T-helper 2 cell treated with Interferon-gamma antibody and Interleukin-4, amounts not matched to agents 100 ng/mL and 5 ng/mL, for 36 hours (primary cell): ENCODE measurements at regions not wholly inside any gene's neighbourhood (a gene's known extent, or its start where the extent isn't known, plus 50 kb on each side); places are given as distances from the start of the nearest gene placed in this dataset.
"Not testable (repeated sequence)": the region's sequence is repeated elsewhere in the genome, so short reads cannot be mapped to it uniquely, and the experiment has no call there.

Source experiments
- intact Hi-C: fragments of 100-400 bp; cut with micrococcal nuclease; formaldehyde crosslinking; loops from one replicate; pipeline ENCODE4 v1.15.1; 2023

- intact Hi-C loops, result not testable (repeated sequence)
Measured at GRCh38 chr7:55743454-55743717, 119.2 kb downstream of the SEPTIN14 start.

- intact Hi-C loops, result not testable (repeated sequence)
Measured at GRCh38 chr7:55742651-55743453, 119.7 kb downstream of the SEPTIN14 start.

- intact Hi-C loops, result not testable (repeated sequence)
Measured at GRCh38 chr7:55741721-55742631, 120.6 kb downstream of the SEPTIN14 start.

- intact Hi-C loops, result not testable (repeated sequence)
Measured at GRCh38 chr7:55740633-55741250, 121.8 kb downstream of the SEPTIN14 start.

- intact Hi-C loops, result not testable (repeated sequence)
Measured at GRCh38 chr7:55740053-55740452, 122.5 kb downstream of the SEPTIN14 start.

- intact Hi-C loops, result not testable (repeated sequence)
Measured at GRCh38 chr7:55736641-55737221, 125.8 kb downstream of the SEPTIN14 start.

GRCh38 chr7:55733241-55734140 lies 129.1 kb downstream of the SEPTIN14 start:
- intact Hi-C loops, result no loop called here

- intact Hi-C loops, result no loop called here
Measured at GRCh38 chr7:55731931-55732330, 130.6 kb downstream of the SEPTIN14 start.

- intact Hi-C loops, result no loop called here
Measured at GRCh38 chr7:55730197-55730596, 132.4 kb downstream of the SEPTIN14 start.

- intact Hi-C loops, result no loop called here
Measured at GRCh38 chr7:55723621-55723941, 139.0 kb downstream of the SEPTIN14 start.

GRCh38 chr7:55722874-55723620 lies 139.5 kb downstream of the SEPTIN14 start:
- intact Hi-C loops, result not testable (repeated sequence)

GRCh38 chr7:55721004-55721403 lies 141.5 kb downstream of the SEPTIN14 start:
- intact Hi-C loops, result not testable (repeated sequence)

- intact Hi-C loops, result not testable (repeated sequence)
Measured at GRCh38 chr7:55715247-55715867, 143.1 kb upstream of the VOPP1 start.

GRCh38 chr7:55714370-55714769 lies 142.1 kb upstream of the VOPP1 start:
- intact Hi-C loops, result not testable (repeated sequence)

- intact Hi-C loops, result not testable (repeated sequence)
Measured at GRCh38 chr7:55710312-55710711, 138.0 kb upstream of the VOPP1 start.

GRCh38 chr7:55708028-55708427 lies 135.7 kb upstream of the VOPP1 start:
- intact Hi-C loops, result not testable (repeated sequence)

GRCh38 chr7:55707410-55707809 lies 135.1 kb upstream of the VOPP1 start:
- intact Hi-C loops, result not testable (repeated sequence)

GRCh38 chr7:55706451-55707195 lies 134.3 kb upstream of the VOPP1 start:
- intact Hi-C loops, result not testable (repeated sequence)
